ENCODE measurements at regions not wholly inside any gene's neighbourhood (a gene's known extent, or its start where the extent isn't known, plus 50 kb on each side); places are given as distances from the start of the nearest gene placed in this dataset.

DNA sequence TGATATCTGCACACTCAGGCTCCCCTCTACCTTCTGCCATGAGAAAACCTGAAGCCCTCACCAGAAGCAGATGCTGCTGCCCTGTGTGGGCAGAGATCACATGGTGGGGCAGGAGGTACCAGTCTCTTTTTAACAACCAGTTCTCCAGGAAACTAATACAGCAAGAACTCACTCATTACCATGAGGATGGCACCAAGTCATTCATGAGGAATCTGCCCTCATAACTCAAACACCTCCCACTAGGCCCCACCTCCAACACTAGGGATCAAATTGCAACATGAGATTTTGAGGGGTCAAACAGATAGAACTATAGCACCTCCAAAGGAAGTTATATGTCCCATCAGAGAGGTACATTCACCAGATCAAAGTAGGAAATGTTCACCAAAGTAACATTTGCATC, 136.3 kb upstream of the SHB start:
- no peak for TF ChIP-seq EZH2 (IDR thresholded peaks at IDR 0.05; ENCODE audit: borderline replicate concordance, low read depth, low read length, severe bottlenecking)
- TF ChIP-seq, protein P1, sequence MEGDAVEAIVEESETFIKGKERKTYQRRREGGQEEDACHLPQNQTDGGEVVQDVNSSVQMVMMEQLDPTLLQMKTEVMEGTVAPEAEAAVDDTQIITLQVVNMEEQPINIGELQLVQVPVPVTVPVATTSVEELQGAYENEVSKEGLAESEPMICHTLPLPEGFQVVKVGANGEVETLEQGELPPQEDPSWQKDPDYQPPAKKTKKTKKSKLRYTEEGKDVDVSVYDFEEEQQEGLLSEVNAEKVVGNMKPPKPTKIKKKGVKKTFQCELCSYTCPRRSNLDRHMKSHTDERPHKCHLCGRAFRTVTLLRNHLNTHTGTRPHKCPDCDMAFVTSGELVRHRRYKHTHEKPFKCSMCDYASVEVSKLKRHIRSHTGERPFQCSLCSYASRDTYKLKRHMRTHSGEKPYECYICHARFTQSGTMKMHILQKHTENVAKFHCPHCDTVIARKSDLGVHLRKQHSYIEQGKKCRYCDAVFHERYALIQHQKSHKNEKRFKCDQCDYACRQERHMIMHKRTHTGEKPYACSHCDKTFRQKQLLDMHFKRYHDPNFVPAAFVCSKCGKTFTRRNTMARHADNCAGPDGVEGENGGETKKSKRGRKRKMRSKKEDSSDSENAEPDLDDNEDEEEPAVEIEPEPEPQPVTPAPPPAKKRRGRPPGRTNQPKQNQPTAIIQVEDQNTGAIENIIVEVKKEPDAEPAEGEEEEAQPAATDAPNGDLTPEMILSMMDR (IDR thresholded peaks at IDR 0.05; ENCODE audit: borderline replicate concordance, extremely low read depth, low read length, poor library complexity, severe bottlenecking): no peak

Data from DND-41 (cell line).